ENCODE measurements at regions not wholly inside any gene's neighbourhood (a gene's known extent, or its start where the extent isn't known, plus 50 kb on each side); places are given as distances from the start of the nearest gene placed in this dataset.

- no peak for TF ChIP-seq POLR2A (IDR thresholded peaks at IDR 0.05)
- TF ChIP-seq, protein P1, sequence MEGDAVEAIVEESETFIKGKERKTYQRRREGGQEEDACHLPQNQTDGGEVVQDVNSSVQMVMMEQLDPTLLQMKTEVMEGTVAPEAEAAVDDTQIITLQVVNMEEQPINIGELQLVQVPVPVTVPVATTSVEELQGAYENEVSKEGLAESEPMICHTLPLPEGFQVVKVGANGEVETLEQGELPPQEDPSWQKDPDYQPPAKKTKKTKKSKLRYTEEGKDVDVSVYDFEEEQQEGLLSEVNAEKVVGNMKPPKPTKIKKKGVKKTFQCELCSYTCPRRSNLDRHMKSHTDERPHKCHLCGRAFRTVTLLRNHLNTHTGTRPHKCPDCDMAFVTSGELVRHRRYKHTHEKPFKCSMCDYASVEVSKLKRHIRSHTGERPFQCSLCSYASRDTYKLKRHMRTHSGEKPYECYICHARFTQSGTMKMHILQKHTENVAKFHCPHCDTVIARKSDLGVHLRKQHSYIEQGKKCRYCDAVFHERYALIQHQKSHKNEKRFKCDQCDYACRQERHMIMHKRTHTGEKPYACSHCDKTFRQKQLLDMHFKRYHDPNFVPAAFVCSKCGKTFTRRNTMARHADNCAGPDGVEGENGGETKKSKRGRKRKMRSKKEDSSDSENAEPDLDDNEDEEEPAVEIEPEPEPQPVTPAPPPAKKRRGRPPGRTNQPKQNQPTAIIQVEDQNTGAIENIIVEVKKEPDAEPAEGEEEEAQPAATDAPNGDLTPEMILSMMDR (IDR thresholded peaks at IDR 0.05): no peak
Measured at GRCh38 chr4:101540336-101540735, 193.0 kb upstream of the PPP3CA start.
